HG03342 (cell line): ENCODE measurements at regions not wholly inside any gene's neighbourhood (a gene's known extent, or its start where the extent isn't known, plus 50 kb on each side); places are given as distances from the start of the nearest gene placed in this dataset.
"Not testable (repeated sequence)": the region's sequence is repeated elsewhere in the genome, so short reads cannot be mapped to it uniquely, and the experiment has no call there.

Source experiments
- ATAC-seq: cut with Tn5 transposase; IDR thresholded peaks from one replicate; pipeline ENCODE4 v1.9.1; 2021; ENCODE audit warnings: mild to moderate bottlenecking, moderate library complexity; ENCODE audit not compliant: unreplicated experiment

- ATAC-seq: no peak
Observed at GRCh38 chr10:29189256-29189655, 99.6 kb upstream of the LYZL1 start.

DNA sequence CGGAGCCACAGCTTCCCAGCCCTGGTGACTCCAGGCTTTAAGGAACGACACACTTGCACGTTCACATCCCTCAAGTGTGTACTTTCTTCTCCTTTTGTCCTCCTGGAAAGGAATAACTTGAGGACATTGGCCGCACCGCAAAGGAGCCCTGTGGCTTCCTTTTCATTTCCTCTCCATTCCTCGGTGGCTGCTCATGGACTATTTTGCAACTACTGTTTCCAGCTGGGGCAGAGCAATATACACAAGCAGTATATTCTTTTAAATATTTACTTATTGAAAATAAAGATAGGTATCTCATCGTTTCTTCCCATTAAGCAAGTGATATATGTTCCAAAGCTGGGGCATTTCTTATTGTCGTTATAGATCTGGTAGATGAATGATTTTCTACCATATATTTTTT, 97.2 kb upstream of the LYZL1 start:
- ATAC-seq: no peak

DNA sequence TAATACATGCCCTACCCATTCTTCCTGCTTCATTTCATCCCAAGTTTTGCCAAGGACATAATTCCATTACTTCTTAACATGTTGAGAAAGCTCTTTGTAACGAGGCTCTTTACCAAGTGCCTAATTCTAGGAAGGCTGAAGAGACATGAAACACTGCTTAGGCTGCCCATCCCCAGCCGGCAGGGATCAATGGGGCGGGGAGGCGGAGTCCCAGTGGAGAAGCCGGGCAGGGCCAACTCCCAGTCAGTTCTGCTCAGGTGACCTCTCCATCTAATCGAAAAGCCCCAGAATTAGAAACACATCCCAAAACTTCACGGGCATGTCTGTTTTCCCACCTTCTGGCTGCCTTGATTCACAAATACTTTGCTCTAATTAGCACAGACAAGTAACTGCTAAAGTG, 89.5 kb upstream of the LYZL1 start:
- no peak for ATAC-seq

- ATAC-seq: no peak
Observed at GRCh38 chr10:29199941-29200679, 88.8 kb upstream of the LYZL1 start.

GRCh38 chr10:29202386-29202940, 86.4 kb upstream of the LYZL1 start:
- ATAC-seq: no peak

- ATAC-seq: no peak
Observed at GRCh38 chr10:29203432-29203831, 85.4 kb upstream of the LYZL1 start.

- ATAC-seq: no peak
Observed at GRCh38 chr10:29204070-29204800, 84.6 kb upstream of the LYZL1 start.

DNA sequence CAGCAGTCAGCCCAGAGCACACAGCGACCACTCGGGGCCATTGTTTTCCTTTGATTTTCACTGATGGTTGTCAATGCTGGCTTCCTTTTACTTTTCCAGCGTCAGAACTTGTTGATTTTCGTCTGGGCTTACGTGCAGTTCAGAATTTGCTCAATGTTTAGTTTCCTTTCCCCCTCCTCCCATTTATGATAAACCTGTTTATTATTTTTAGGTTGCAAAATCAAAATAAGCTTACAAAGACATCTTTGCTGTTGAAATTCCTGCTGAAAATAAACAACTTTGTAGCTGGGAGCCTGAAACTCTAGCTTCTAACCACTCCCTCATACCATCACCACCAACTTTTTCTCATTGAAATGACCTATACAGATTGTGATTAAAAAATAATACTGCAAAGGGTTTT, 83.1 kb upstream of the LYZL1 start:
- no peak for ATAC-seq

- ATAC-seq: no peak
Observed at GRCh38 chr10:29208845-29209244, 80.0 kb upstream of the LYZL1 start.

GRCh38 chr10:29209830-29210229, 79.0 kb upstream of the LYZL1 start:
- no peak for ATAC-seq

GRCh38 chr10:29210266-29210868, 78.5 kb upstream of the LYZL1 start:
- no peak for ATAC-seq

GRCh38 chr10:29212597-29212996, 76.3 kb upstream of the LYZL1 start:
- ATAC-seq: no peak

GRCh38 chr10:29214551-29214950, 74.3 kb upstream of the LYZL1 start:
- no peak for ATAC-seq

- ATAC-seq: no peak
Observed at GRCh38 chr10:29217292-29217738, 71.6 kb upstream of the LYZL1 start.

DNA sequence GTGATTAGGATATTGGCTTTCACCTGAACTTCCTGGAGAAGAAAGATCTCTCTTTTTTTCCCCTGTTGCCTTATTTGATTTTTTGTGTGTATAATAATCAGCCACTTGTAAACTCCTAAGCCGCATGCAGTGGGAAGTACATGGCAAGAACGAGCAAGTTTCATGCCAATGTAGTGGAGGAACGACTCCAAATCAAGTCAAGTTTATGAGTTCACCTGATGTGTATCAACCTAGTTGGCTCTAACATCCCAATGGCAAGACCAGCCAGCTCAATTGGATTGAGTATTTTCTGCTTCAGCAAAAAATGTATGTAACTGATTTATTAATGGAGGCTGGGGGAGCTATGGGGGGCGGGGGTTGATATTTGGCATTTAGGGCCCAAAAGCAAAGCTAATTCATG, 65.5 kb upstream of the LYZL1 start:
- ATAC-seq: no peak

DNA sequence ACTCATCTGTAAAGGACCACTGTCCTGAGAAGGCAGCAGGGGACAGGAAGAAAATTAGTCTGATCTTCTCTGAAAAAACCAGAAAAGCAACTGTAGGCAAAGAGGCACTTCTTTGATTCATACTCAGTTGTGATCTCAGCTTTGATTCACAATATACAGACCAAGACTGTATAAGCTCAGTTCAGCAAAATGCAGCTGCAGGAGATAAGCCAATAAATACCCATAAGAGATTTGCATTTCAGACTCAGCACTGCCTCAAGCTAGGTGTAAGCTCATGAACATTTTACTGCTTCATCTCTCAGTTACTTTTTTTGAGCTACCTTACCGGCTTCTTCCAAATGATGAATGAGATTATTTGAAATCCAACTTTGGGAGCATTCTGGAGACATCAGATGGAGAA, 64.2 kb upstream of the LYZL1 start:
- ATAC-seq: no peak

- no peak for ATAC-seq
Observed at GRCh38 chr10:29227201-29227600, 61.7 kb upstream of the LYZL1 start.

DNA sequence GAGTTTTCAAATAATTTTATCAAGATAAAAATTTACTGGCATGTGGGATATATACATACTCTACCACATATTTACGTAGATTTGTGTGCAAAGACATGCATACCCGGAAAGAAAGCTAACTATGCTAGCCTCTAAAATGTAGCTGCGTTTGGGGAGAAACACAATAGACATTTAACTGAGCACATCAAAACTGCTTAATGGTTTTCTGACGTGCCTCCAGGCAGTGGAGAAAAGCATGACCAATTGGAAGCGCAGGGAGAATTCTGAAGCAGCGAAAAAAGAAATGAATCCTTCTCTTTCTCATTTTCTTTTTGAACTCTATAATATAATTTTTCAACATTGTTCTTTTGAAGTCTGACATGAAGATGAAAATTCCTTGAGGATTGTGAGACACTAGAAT, 60.3 kb upstream of the LYZL1 start:
- no peak for ATAC-seq

DNA sequence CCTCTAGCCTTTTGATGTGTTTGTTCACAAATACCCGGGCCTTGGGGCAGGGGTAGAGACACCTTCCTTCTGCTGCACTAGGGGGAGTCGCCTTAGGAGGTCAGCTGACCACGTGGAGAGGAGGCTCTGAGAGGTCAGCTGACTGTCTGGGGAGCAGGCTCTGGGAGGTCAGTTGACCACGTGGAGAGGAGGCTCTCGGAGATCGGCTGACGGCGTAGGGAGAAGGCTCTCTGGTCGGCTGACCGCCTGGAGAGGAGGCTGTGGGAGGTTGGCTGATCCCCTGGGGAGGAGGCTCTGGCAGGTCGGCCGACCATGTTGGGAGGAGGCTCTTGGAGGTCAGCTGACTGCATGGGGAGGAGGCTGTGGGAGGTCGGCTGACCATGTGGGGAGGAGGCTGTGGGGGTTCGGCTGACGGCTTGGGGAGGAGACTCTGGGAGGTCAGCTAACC, 59.6 kb upstream of the LYZL1 start:
- ATAC-seq: no peak

- not testable (repeated sequence) for ATAC-seq
Observed at GRCh38 chr10:29236910-29237309, 52.0 kb upstream of the LYZL1 start.

DNA sequence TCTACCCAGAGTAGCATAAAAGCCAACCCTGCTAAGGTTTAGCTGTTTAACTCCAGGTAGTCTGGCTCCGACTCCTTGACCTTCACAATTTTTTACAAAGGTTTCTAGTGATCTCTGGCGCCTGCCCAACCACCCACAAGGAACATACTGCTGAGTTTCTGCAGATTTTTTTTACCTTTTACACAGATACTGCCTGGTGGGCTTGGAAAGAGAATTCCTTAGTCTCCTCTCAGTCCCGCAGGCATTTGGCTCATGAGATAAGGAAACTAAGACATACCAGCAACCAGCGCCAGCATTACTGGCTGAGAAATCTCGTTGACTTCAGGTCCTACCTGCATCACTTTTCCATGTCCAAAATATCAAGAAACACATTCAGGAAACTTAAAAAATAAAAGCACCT, 51.1 kb upstream of the LYZL1 start:
- ATAC-seq: no peak
